H1 (cell line): ENCODE measurements at regions not wholly inside any gene's neighbourhood (a gene's known extent, or its start where the extent isn't known, plus 50 kb on each side); places are given as distances from the start of the nearest gene placed in this dataset.

Source experiments
- CTCF ChIA-PET: fragments of 300-600 bp; sonication (Branson Sonifier 250); formaldehyde crosslinking; loops from one replicate; lab custom pipeline; 2021; ENCODE audit not compliant: partially characterized antibody; lab: Charles Lee
- POLR2A ChIA-PET: fragments of 300-600 bp; sonication (Branson Sonifier 250); formaldehyde crosslinking; loops from one replicate; lab custom pipeline; 2021; ENCODE audit warnings: inconsistent platforms; ENCODE audit not compliant: partially characterized antibody; lab: Charles Lee
- DNase-seq, 2 experiments: peaks; one replicate each; pipeline versions ENCODE4 v3.0.0 to v3.0.0-alpha.2; 2010 to 2022; ENCODE audit warnings: low spot score in 2 of 2, low read depth in 1 of 2, mixed read lengths in 1 of 2
- FAIRE-seq: peaks from 2 replicates; lab custom pipeline; 2011; peaks lifted over from hg19 to GRCh38; lab: Jason Lieb, UNC
- H2AFZ ChIP-seq: 2 replicates; pipeline ENCODE4 v1.8.1; 2012; ENCODE audit warnings: low read length, inconsistent platforms
- H2AK5ac ChIP-seq: 2 replicates; pipeline ENCODE4 v1.6.1; 2013; ENCODE audit warnings: low read depth, low read length
- H2BK120ac ChIP-seq: replicated peaks from 2 replicates; pipeline ENCODE3; 2013; ENCODE audit warnings: low read depth, low read length, inconsistent platforms
- H2BK12ac ChIP-seq: 2 replicates; pipeline ENCODE4 v1.6.1; 2013; ENCODE audit warnings: low read depth, low read length
- H2BK15ac ChIP-seq: 2 replicates; pipeline ENCODE4 v1.6.1; 2013; ENCODE audit warnings: low read length
- H2BK20ac ChIP-seq: 2 replicates; pipeline ENCODE4 v1.6.1; 2013; ENCODE audit warnings: low read length
- H2BK5ac ChIP-seq: 2 replicates; pipeline ENCODE4 v1.6.1; 2013; ENCODE audit warnings: low read depth, low read length
- H3K14ac ChIP-seq: 2 replicates; pipeline ENCODE4 v1.6.1; 2013; ENCODE audit warnings: inconsistent platforms; ENCODE audit not compliant: insufficient read length
- H3K18ac ChIP-seq: 2 replicates; pipeline ENCODE4 v1.6.1; 2013; ENCODE audit warnings: low read length; ENCODE audit errors: extremely low read depth
- H3K23ac ChIP-seq: 2 replicates; pipeline ENCODE4 v1.6.1; 2013; ENCODE audit warnings: inconsistent platforms; ENCODE audit not compliant: insufficient read length
- H3K23me2 ChIP-seq: 2 replicates; pipeline ENCODE4 v1.6.1; 2013; ENCODE audit warnings: low read depth, low read length
- H3K27ac ChIP-seq: 2 replicates; pipeline ENCODE4 v1.6.1; 2011; ENCODE audit warnings: low read depth, low read length, inconsistent platforms
- H3K27me3 ChIP-seq, 4 experiments: replicated peaks in 1 of 4; 1 replicate in 1 of 4; 2 replicates in 3 of 4; pipeline versions ENCODE4 v1.6.1 to v1.8.1; 2011 to 2013; ENCODE audit warnings: low read length in 3 of 4, mild to moderate bottlenecking in 3 of 4, inconsistent platforms in 2 of 4, mixed read lengths in 2 of 4, moderate library complexity in 1 of 4; ENCODE audit not compliant: control insufficient read depth in 3 of 4, insufficient read depth in 3 of 4; ENCODE audit errors: extremely low read depth in 1 of 4
- H3K36me3 ChIP-seq, 4 experiments: 2 replicates each; pipeline versions ENCODE4 v1.6.1 to v1.8.1; 2011 to 2013; ENCODE audit warnings: mild to moderate bottlenecking in 4 of 4, low read length in 3 of 4, moderate library complexity in 2 of 4, control low read depth in 1 of 4, inconsistent platforms in 1 of 4; ENCODE audit not compliant: insufficient read depth in 4 of 4, control insufficient read depth in 2 of 4
- H3K4ac ChIP-seq: replicated peaks from 2 replicates; pipeline ENCODE3; 2013; ENCODE audit warnings: low read length, low read depth, mixed read lengths, inconsistent platforms; ENCODE audit not compliant: insufficient read length
- H3K4me1 ChIP-seq, 4 experiments: replicated peaks in 1 of 4; 1 replicate in 1 of 4; 2 replicates in 3 of 4; pipeline versions ENCODE4 v1.6.1 to v1.8.1; 2011 to 2013; ENCODE audit warnings: low read length in 3 of 4, inconsistent platforms in 2 of 4, mixed read lengths in 1 of 4; ENCODE audit not compliant: insufficient read depth in 4 of 4, control insufficient read depth in 3 of 4
- H3K4me2 ChIP-seq, 2 experiments: 2 replicates each; pipeline versions ENCODE4 v1.6.1 to v1.8.1; 2011 to 2013; ENCODE audit warnings: low read depth in 2 of 2, low read length in 2 of 2, control low read depth in 1 of 2, inconsistent platforms in 1 of 2, mild to moderate bottlenecking in 1 of 2; ENCODE audit not compliant: insufficient read depth in 1 of 2
- H3K4me3 ChIP-seq, 4 experiments: fragments of 200-600, 300-600 bp in 1 of 4; sonication (generic), shearing (Covaris generic), sonication (Bioruptor Twin) in 1 of 4; 2 replicates each; pipeline versions ENCODE4 v1.5.1 to v1.8.1; 2011 to 2016; ENCODE audit warnings: low read length in 4 of 4, low read depth in 3 of 4, control low read depth in 2 of 4, inconsistent platforms in 2 of 4, mild to moderate bottlenecking in 2 of 4, mixed read lengths in 1 of 4, moderate library complexity in 1 of 4; ENCODE audit not compliant: insufficient read depth in 2 of 4; ENCODE audit errors: extremely low read depth in 1 of 4
- H3K56ac ChIP-seq: replicated peaks from 2 replicates; pipeline ENCODE3; 2013; ENCODE audit warnings: low read depth, mild to moderate bottlenecking, mixed read lengths, low read length, inconsistent platforms; ENCODE audit not compliant: insufficient read length
- H3K79me1 ChIP-seq: 2 replicates; pipeline ENCODE4 v1.6.1; 2013; ENCODE audit warnings: low read depth, low read length, control low read depth
- H3K79me2 ChIP-seq, 2 experiments: 2 replicates each; pipeline versions ENCODE4 v1.6.1 to v1.8.1; 2012 to 2013; ENCODE audit warnings: low read length in 2 of 2, mild to moderate bottlenecking in 2 of 2, inconsistent platforms in 1 of 2; ENCODE audit not compliant: insufficient read depth in 2 of 2, control insufficient read depth in 1 of 2
- H3K9ac ChIP-seq, 4 experiments: replicated peaks in 1 of 4; 1 replicate in 1 of 4; 2 replicates in 3 of 4; pipeline versions ENCODE4 v1.6.1 to v1.8.1; 2011 to 2013; ENCODE audit warnings: low read depth in 3 of 4, low read length in 3 of 4, control low read depth in 2 of 4, mild to moderate bottlenecking in 2 of 4, moderate library complexity in 2 of 4, inconsistent platforms in 1 of 4; ENCODE audit errors: extremely low read depth in 1 of 4
- H3K9me3 ChIP-seq, 2 experiments: 2 replicates each; pipeline versions ENCODE4 v1.6.1 to v1.8.1; 2012 to 2013; ENCODE audit warnings: mild to moderate bottlenecking in 2 of 2, moderate library complexity in 2 of 2, control low read depth in 1 of 2, inconsistent platforms in 1 of 2, low read depth in 1 of 2, low read length in 1 of 2, mixed read lengths in 1 of 2; ENCODE audit not compliant: insufficient read depth in 2 of 2
- H4K20me1 ChIP-seq, 2 experiments: replicated peaks in 1 of 2; 2 replicates each; pipeline versions ENCODE3 to v1.8.1; 2011 to 2013; ENCODE audit warnings: inconsistent platforms in 2 of 2, low read length in 2 of 2, mild to moderate bottlenecking in 1 of 2; ENCODE audit not compliant: insufficient read depth in 2 of 2, control insufficient read depth in 1 of 2
- H4K5ac ChIP-seq: 2 replicates; pipeline ENCODE4 v1.6.1; 2013; ENCODE audit warnings: low read length, low read depth, mixed read lengths, inconsistent platforms; ENCODE audit not compliant: insufficient read length
- H4K8ac ChIP-seq: 2 replicates; pipeline ENCODE4 v1.8.0; 2013; ENCODE audit warnings: mild to moderate bottlenecking, moderate library complexity, low read length, inconsistent platforms; ENCODE audit not compliant: insufficient read depth; ENCODE audit errors: extremely low read depth
- H4K91ac ChIP-seq: replicated peaks from 2 replicates; pipeline ENCODE3; 2013; ENCODE audit warnings: low read length, mixed read lengths, inconsistent platforms; ENCODE audit not compliant: insufficient read length
- ASH2L ChIP-seq: fragments of 200-600, 300-600 bp; sonication (generic); IDR thresholded peaks from one replicate; pipeline ENCODE4 v1.7.1; 2017; ENCODE audit warnings: low read length
- BCL11A ChIP-seq, 2 experiments: IDR thresholded peaks; one replicate each; pipeline ENCODE4 v1.6.1; 2011; ENCODE audit warnings: low read depth in 2 of 2, low read length in 2 of 2, mild to moderate bottlenecking in 2 of 2
- CHD2 ChIP-seq: IDR thresholded peaks from 2 replicates; pipeline ENCODE4 v1.6.1; 2012; ENCODE audit warnings: low read length, improper control_type of control experiment
- EGR1 ChIP-seq: IDR thresholded peaks from 2 replicates; pipeline ENCODE4 v1.6.1; 2011; ENCODE audit warnings: low read depth, low read length, borderline replicate concordance
- EP300 ChIP-seq, 2 experiments: IDR thresholded peaks; 1 replicate in 1 of 2; 2 replicates in 1 of 2; pipeline ENCODE4 v1.6.1; 2011 to 2012; ENCODE audit warnings: low read depth in 2 of 2, low read length in 2 of 2, mild to moderate bottlenecking in 2 of 2, borderline replicate concordance in 1 of 2, inconsistent platforms in 1 of 2, moderate library complexity in 1 of 2
- JUN ChIP-seq: IDR thresholded peaks from 2 replicates; pipeline ENCODE4 v1.6.1; 2011; ENCODE audit warnings: low read depth, mild to moderate bottlenecking, improper control_type of control experiment, low read length
- NANOG ChIP-seq: IDR thresholded peaks from 2 replicates; pipeline ENCODE4 v1.6.1; 2011; ENCODE audit warnings: low read length, low read depth, mild to moderate bottlenecking, inconsistent platforms; ENCODE audit not compliant: insufficient read depth, poor library complexity, severe bottlenecking
- NRF1 ChIP-seq: IDR thresholded peaks from 2 replicates; pipeline ENCODE4 v1.6.1; 2011; ENCODE audit warnings: mild to moderate bottlenecking, low read depth, low read length, improper control_type of control experiment
- PHF8 ChIP-seq: fragments of 200-600 bp; sonication (generic); conservative IDR thresholded peaks from 2 replicates; pipeline ENCODE4 v1.7.1; 2012; ENCODE audit warnings: low read depth, mild to moderate bottlenecking, inconsistent platforms, low read length, moderate library complexity
- POLR2A ChIP-seq, 2 experiments: IDR thresholded peaks; 1 replicate in 1 of 2; 2 replicates in 1 of 2; pipeline ENCODE4 v1.6.1; 2011; ENCODE audit warnings: low read depth in 2 of 2, low read length in 2 of 2, mild to moderate bottlenecking in 2 of 2; ENCODE audit errors: control extremely low read depth in 1 of 2
- POLR2AphosphoS5 ChIP-seq: IDR thresholded peaks from 2 replicates; pipeline ENCODE4 v1.6.1; 2011; ENCODE audit warnings: low read depth, low read length
- RAD21 ChIP-seq, 2 experiments: IDR thresholded peaks in 1 of 2; conservative IDR thresholded peaks in 1 of 2; 2 replicates each; pipeline ENCODE4 v1.6.1; 2011; ENCODE audit warnings: low read depth in 2 of 2, low read length in 2 of 2, improper control_type of control experiment in 1 of 2, inconsistent platforms in 1 of 2, mild to moderate bottlenecking in 1 of 2, moderate library complexity in 1 of 2
- RXRA ChIP-seq: IDR thresholded peaks from 2 replicates; pipeline ENCODE4 v1.6.1; 2011; ENCODE audit warnings: low read depth, mild to moderate bottlenecking, low read length, moderate library complexity; ENCODE audit not compliant: insufficient read depth
- SP2 ChIP-seq: IDR thresholded peaks from 2 replicates; pipeline ENCODE4 v1.6.1; 2012; ENCODE audit warnings: mild to moderate bottlenecking, low read length, inconsistent platforms
- TAF1 ChIP-seq: IDR thresholded peaks from 2 replicates; pipeline ENCODE4 v1.6.1; 2011; ENCODE audit warnings: mild to moderate bottlenecking, low read depth, low read length
- WGBS, 2 experiments: shearing (Covaris generic) in 1 of 2; methylation state at CpG; one replicate each; pipeline versions ENCODE4 v1.1.6 to v1.1.7; 2013 to 2015; ENCODE audit warnings: low lambda C conversion rate in 2 of 2, mixed read lengths in 2 of 2, inconsistent platforms in 1 of 2, low coverage in 1 of 2, missing lambda C conversion rate in 1 of 2; ENCODE audit not compliant: insufficient replicate concordance in 2 of 2, insufficient coverage in 1 of 2, insufficient read length in 1 of 2; ENCODE audit errors: extremely low coverage in 1 of 2, missing lambda C conversion rate in 1 of 2; 5-methylcytosine and 5-hydroxymethylcytosine counted together
- TF ChIP-seq, protein P1 (sequence below): IDR thresholded peaks from 2 replicates; pipeline ENCODE4 v1.6.1; 2012; ENCODE audit warnings: inconsistent platforms

DNA sequence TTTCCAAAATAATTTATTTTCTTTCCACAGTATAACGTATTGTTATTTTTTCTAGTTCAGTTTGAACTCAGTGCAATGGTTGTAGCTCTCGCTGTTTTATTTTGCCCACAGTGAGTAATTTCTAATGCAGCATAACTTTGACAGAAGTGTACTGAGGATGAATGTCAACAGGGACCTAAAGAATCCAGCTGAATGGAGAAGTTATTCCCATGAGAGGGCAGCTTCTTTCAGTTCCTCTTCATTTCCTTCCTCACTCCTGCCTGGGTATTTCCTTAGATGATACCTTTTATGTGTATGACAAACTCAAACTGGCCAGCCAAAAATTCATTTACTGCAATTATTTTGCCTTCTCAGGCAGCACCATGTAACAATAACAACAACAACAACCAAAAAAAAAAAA is 1223.1 kb upstream of the ZEB2 start:
- ChIA-PET POLR2A (no interaction called here), CTCF (interaction anchor here (0.9 to 1.1 kb wide), 3 partner anchors 10 to 1582 kb away, joined by 3 to 4 read pairs (median 3); no protein-coding TSS in a partner anchor)
- Histone ChIP-seq H3K4me1 (no peaks in the 10 kb centered on the region), H3K79me2 (no peaks in the 10 kb centered on the region), H3K27ac (no peak overlapping the region), H3K4me3 (no peak overlapping the region), H3K4ac (no peak overlapping the region), H2AK5ac (no peak overlapping the region), H4K5ac (no peak overlapping the region), H3K4me2 (no peak overlapping the region), H2BK15ac (no peak overlapping the region), H3K9ac (no peak overlapping the region), H2BK5ac (no peak overlapping the region), H3K56ac (no peak overlapping the region), H4K91ac (no peak overlapping the region), H3K36me3 (no peaks in the 10 kb centered on the region), H3K23me2 (no peaks in the 10 kb centered on the region), H3K18ac (no peak overlapping the region), H3K14ac (no peak overlapping the region), H2BK12ac (no peak overlapping the region), H2AFZ (no peak overlapping the region), H4K20me1 (no peaks in the 10 kb centered on the region), H3K79me1 (no peaks in the 10 kb centered on the region), H3K23ac (no peak overlapping the region), H2BK120ac (no peak overlapping the region), H2BK20ac (no peak overlapping the region), H3K9me3 (no peaks in the 10 kb centered on the region), H3K27me3 (no peaks in the 10 kb centered on the region), H4K8ac (no peak overlapping the region)
- DNase-seq (no peak), FAIRE-seq (no peak)
- 92% methylated on average over 2 of the region's 2 CpGs; no CpG with 5 or more reads in 1 of the 2 experiments for WGBS, 2 experiments
- TF ChIP-seq, protein P1, sequence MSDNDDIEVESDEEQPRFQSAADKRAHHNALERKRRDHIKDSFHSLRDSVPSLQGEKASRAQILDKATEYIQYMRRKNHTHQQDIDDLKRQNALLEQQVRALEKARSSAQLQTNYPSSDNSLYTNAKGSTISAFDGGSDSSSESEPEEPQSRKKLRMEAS, result no peak
- TF ChIP-seq NRF1 (no peak), RXRA (no peak), CHD2 (no peak), ASH2L (no peak), BCL11A (IDR thresholded peaks at IDR 0.05; ENCODE audit: low read depth in 2 of 2, low read length in 2 of 2) (no peak), TAF1 (no peak), EP300 (IDR thresholded peaks at IDR 0.05; ENCODE audit: borderline replicate concordance in 1 of 2, low read depth in 2 of 2, low read length in 2 of 2) (no peak), EGR1 (no peak), POLR2AphosphoS5 (no peak), RAD21 (IDR thresholded peaks at IDR 0.05 in 1 of 2, conservative IDR thresholded peaks at IDR 0.05 in 1 of 2; ENCODE audit: low read depth in 2 of 2, low read length in 2 of 2) (no peak), NANOG (no peak), PHF8 (no peak), SP2 (no peak), POLR2A (IDR thresholded peaks at IDR 0.05; ENCODE audit: control extremely low read depth in 1 of 2, low read depth in 2 of 2, low read length in 2 of 2) (no peak), JUN (no peak)
